ENCODE measurements at regions not wholly inside any gene's neighbourhood (a gene's known extent, or its start where the extent isn't known, plus 50 kb on each side); places are given as distances from the start of the nearest gene placed in this dataset.

DNA sequence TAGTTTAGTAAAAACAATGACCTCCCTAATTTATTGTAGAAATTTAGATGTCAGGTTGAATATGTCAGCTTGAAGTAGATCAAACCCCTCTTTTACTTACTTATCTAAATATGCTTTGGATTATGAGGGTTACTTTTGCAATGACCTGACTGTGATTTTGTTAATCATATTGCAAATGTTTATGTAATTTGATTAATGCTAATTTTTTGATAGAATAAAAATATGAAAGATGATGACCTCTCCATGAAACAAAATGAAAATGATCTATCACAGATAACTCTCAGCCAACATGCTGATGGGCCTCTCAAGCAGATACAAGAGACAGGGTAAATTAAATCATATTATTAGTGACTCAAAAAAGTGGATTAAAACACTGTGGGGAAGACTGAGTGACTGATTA lies 131.0 kb downstream of the CEP57L1 start:
- no peaks in the 10 kb centered on the region for H3K9me3 ChIP-seq (ENCODE audit: low read length)

DNA sequence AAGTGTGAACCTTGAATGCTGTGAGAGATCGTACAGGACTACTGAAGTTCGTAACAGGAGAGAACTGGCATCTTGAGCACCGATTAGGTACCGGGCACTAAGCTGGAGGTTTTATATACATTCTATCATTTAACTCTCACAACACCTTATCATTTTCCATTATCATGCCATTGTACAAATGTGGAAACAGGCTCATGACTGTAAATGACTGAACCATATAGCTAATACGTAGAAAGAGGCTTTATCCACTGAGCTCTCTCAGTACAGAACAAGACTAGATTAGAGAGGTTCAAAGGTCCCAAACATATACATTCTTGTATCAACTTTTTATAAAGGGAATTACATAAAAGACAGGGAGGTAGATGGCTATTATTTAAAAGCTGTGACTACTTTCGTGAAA lies 130.6 kb downstream of the CEP57L1 start:
- no peak overlapping the region for H3K4me2 ChIP-seq (ENCODE audit: low read length)
- no peaks in the 10 kb centered on the region for H4K20me1 ChIP-seq (ENCODE audit: insufficient read depth)
- no peaks in the 10 kb centered on the region for H3K9me2 ChIP-seq (ENCODE audit: insufficient read depth, low read length)
- H3K9me3 ChIP-seq (ENCODE audit: low read length), result no peaks in the 10 kb centered on the region
- H3K36me3 ChIP-seq (ENCODE audit: insufficient read depth, low read length), result no peaks in the 10 kb centered on the region
- H2AFZ ChIP-seq (ENCODE audit: low read depth, low read length), result no peak overlapping the region
- H3K9ac ChIP-seq (ENCODE audit: low read length), result no peak overlapping the region
- no peak overlapping the region for H3K4me3 ChIP-seq (ENCODE audit: low read length)
- TF ChIP-seq, protein P1, sequence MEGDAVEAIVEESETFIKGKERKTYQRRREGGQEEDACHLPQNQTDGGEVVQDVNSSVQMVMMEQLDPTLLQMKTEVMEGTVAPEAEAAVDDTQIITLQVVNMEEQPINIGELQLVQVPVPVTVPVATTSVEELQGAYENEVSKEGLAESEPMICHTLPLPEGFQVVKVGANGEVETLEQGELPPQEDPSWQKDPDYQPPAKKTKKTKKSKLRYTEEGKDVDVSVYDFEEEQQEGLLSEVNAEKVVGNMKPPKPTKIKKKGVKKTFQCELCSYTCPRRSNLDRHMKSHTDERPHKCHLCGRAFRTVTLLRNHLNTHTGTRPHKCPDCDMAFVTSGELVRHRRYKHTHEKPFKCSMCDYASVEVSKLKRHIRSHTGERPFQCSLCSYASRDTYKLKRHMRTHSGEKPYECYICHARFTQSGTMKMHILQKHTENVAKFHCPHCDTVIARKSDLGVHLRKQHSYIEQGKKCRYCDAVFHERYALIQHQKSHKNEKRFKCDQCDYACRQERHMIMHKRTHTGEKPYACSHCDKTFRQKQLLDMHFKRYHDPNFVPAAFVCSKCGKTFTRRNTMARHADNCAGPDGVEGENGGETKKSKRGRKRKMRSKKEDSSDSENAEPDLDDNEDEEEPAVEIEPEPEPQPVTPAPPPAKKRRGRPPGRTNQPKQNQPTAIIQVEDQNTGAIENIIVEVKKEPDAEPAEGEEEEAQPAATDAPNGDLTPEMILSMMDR (IDR thresholded peaks at IDR 0.05; ENCODE audit: poor library complexity, severe bottlenecking), result no peak
- TF ChIP-seq SMC3 (conservative IDR thresholded peaks at IDR 0.05; ENCODE audit: poor library complexity) (no peak), POLR2AphosphoS5 (IDR thresholded peaks at IDR 0.05) (no peak), RAD21 (conservative IDR thresholded peaks at IDR 0.05) (no peak), TAF1 (IDR thresholded peaks at IDR 0.05; ENCODE audit: low read depth) (no peak)
- H3K27me3 ChIP-seq (ENCODE audit: insufficient read depth, low read depth, low read length), result no peaks in the 10 kb centered on the region
- H3K27ac ChIP-seq (ENCODE audit: low read length), result no peak overlapping the region
- no peaks in the 10 kb centered on the region for H3F3A ChIP-seq (ENCODE audit: insufficient read depth, low read length, poor library complexity, severe bottlenecking)
- no peaks in the 10 kb centered on the region for H3K79me2 ChIP-seq (replicated peaks; ENCODE audit: insufficient read depth, low read length)

More for the DNA sequence above, 131.0 kb downstream of the CEP57L1 start:
- Histone ChIP-seq H3K27ac (ENCODE audit: low read length) (no peak overlapping the region), H3K9me2 (ENCODE audit: insufficient read depth, low read length) (no peaks in the 10 kb centered on the region), H3K27me3 (ENCODE audit: insufficient read depth, low read depth, low read length) (no peaks in the 10 kb centered on the region), H3K4me2 (ENCODE audit: low read length) (no peak overlapping the region), H3F3A (ENCODE audit: insufficient read depth, low read length, poor library complexity, severe bottlenecking) (no peaks in the 10 kb centered on the region), H4K20me1 (ENCODE audit: insufficient read depth) (no peaks in the 10 kb centered on the region), H2AFZ (ENCODE audit: low read depth, low read length) (no peak overlapping the region), H3K79me2 (replicated peaks; ENCODE audit: insufficient read depth, low read length) (no peaks in the 10 kb centered on the region), H3K9ac (ENCODE audit: low read length) (no peak overlapping the region), H3K36me3 (ENCODE audit: insufficient read depth, low read length) (no peaks in the 10 kb centered on the region), H3K4me3 (ENCODE audit: low read length) (no peak overlapping the region)
- TF ChIP-seq, protein P1 (IDR thresholded peaks at IDR 0.05; ENCODE audit: poor library complexity, severe bottlenecking), result no peak
- TF ChIP-seq, protein P2, sequence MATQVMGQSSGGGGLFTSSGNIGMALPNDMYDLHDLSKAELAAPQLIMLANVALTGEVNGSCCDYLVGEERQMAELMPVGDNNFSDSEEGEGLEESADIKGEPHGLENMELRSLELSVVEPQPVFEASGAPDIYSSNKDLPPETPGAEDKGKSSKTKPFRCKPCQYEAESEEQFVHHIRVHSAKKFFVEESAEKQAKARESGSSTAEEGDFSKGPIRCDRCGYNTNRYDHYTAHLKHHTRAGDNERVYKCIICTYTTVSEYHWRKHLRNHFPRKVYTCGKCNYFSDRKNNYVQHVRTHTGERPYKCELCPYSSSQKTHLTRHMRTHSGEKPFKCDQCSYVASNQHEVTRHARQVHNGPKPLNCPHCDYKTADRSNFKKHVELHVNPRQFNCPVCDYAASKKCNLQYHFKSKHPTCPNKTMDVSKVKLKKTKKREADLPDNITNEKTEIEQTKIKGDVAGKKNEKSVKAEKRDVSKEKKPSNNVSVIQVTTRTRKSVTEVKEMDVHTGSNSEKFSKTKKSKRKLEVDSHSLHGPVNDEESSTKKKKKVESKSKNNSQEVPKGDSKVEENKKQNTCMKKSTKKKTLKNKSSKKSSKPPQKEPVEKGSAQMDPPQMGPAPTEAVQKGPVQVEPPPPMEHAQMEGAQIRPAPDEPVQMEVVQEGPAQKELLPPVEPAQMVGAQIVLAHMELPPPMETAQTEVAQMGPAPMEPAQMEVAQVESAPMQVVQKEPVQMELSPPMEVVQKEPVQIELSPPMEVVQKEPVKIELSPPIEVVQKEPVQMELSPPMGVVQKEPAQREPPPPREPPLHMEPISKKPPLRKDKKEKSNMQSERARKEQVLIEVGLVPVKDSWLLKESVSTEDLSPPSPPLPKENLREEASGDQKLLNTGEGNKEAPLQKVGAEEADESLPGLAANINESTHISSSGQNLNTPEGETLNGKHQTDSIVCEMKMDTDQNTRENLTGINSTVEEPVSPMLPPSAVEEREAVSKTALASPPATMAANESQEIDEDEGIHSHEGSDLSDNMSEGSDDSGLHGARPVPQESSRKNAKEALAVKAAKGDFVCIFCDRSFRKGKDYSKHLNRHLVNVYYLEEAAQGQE (IDR thresholded peaks at IDR 0.05; ENCODE audit: borderline replicate concordance), result no peak
- TF ChIP-seq EZH2 (IDR thresholded peaks at IDR 0.05; ENCODE audit: borderline replicate concordance, insufficient read depth, low read length, poor library complexity, severe bottlenecking) (no peak), SMC3 (conservative IDR thresholded peaks at IDR 0.05; ENCODE audit: poor library complexity) (no peak), EP300 (conservative IDR thresholded peaks at IDR 0.05; ENCODE audit: poor library complexity, severe bottlenecking) (no peak)

Data from neural cell (in vitro differentiated cells).